ENCODE measurements at regions not wholly inside any gene's neighbourhood (a gene's known extent, or its start where the extent isn't known, plus 50 kb on each side); places are given as distances from the start of the nearest gene placed in this dataset.

GRCh38 chr5:2374703-2375102, 376.8 kb downstream of the IRX2 start:
- TF ChIP-seq CTCF (IDR thresholded peaks at IDR 0.05; ENCODE audit: low read depth, low read length) (no peak), EZH2phosphoT487 (IDR thresholded peaks at IDR 0.05; ENCODE audit: low read depth) (no peak)

All from OCI-LY3 (cell line).